NCI-H2227 (cell line): ENCODE measurements at regions not wholly inside any gene's neighbourhood (a gene's known extent, or its start where the extent isn't known, plus 50 kb on each side); places are given as distances from the start of the nearest gene placed in this dataset.
"Not testable (repeated sequence)": the region's sequence is repeated elsewhere in the genome, so short reads cannot be mapped to it uniquely, and the experiment has no call there.

ENCODE experiments used
- DNase-seq: peaks from one replicate; lab custom pipeline; 2025; ENCODE audit not compliant: unreplicated experiment; lab: John Stamatoyannopoulos, UW

DNA sequence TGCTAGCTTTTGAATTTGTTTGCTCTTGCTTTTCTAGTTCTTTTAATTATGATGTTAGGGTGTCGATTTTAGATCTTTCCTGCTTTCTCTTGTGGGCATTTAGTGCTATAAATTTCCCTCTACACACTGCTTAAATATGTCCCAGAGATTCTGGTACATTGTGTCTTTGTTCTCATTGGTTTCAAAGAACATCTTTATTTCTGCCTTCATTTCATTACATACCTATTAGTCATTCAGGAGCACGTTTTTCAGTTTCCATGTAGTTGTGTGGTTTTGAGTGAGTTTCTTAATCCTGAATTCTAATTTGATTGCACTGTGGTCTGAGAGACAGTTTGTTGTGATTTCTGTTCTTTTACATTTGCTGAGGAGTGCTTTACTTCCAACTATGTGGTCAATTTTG, 51.2 kb upstream of the MB21D2 start:
- not testable (repeated sequence) for DNase-seq

DNA sequence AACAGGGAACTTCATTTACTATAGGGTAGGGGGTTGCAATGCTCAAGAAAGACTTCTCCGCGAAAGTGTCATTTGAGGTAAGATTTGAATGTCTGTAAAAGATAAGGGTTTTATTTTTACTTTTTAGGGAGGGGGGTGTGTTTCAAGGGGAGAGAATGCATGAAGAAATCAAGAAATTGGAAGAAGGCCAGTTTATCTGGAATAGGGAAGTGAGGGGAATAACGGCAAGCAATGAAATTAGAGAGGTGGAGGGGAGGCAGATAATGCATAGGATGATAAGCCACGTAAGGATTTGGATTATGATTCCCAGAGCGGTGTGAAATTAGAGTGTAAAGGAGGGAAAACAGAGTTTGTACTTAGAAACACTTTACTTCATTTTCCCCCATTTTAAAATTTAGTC, 63.0 kb upstream of the MB21D2 start:
- DNase-seq, result no peak

DNA sequence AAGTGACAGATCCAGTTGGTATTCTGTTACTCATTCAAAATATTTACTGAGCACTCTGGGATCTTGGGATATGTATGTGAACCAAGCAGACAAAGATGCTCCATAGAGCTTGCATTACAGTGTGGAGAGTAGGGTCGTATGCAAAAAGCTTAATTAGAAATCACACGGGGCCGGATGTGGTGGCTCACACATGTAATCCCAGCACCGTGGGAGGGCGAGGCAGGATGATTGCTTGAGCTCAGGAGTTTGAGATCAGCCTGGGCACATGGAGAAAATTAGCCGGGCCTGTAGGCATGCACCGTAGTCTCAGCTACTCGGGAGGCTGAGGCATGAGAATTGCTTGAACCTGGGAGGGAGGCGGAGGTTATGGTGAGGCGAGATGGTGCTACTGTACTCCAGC, 68.7 kb upstream of the MB21D2 start:
- DNase-seq, result no peak

DNA sequence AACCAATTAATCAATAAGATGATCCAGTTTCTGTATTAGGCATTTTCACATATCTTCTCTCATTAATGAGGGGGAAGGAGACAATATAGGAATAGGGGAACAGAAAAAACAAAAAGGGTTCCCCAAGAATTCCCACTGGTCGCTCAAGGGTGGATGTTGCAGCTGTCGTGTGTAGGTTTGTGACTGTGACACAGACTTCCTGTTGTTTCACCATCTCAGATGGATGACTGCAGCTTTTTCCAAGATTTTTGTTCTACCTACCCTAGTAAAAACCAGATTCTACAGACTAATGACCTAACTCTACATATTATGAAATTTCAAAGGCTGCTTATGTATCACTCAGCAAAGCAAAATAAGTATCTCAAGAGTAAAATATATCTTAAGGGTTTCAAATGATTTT, 73.7 kb upstream of the MB21D2 start:
- no peak for DNase-seq

DNA sequence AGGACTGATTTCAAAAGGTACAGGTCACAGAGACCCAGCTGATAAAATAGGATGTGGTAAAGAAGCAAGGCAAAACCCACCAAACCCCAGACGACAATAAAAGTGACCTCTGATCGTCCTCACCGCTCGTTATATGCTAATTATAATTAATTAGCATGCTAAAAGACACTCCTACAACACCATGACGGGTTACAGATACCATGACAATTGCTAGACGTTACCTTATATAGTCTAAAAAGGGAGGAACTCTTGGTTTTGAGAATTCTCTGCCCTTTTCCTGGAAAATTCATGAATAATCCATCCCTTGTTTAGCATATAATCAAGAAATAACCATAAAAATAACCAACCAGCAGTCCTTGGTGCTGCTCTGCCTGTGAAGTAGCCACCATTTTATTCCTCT, 74.7 kb upstream of the MB21D2 start:
- DNase-seq, result no peak

DNA sequence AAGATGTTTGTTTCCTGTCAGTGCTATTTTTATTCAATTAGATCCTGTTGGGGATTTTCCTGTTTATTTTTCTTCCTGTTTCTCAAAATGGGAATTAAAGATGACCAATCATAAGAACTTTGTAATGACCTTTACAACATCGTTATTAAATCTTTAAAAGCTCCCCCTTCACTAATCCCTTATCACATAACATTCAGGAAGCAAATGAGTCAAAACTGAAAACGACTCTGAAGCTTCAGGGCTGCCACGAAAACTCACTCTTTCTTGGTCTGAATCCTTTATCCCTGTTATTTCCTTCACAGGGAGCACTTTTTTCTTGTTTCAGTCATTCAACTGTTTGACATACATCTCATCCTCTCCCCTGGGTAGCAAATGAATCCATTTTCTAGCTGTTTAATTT, 75.8 kb upstream of the MB21D2 start:
- no peak for DNase-seq

DNA sequence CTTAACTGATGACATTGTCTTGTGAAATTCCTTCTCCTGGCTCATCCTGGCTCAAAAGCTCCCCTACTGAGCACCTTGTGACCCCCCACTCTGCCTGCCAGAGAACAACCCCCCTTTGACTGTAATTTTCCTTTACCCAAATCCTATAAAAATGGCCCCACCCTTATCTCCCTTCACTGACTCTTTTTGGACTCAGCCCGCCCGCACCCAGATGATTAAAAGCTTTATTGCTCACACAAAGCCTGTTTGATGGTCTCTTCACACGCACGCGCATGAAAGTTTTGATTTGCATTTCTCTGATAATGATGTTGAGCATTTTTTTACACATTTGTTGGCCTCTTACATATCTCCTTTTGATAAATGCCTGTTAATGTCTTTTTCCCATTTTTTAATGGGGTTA, 83.5 kb upstream of the MB21D2 start:
- not testable (repeated sequence) for DNase-seq

DNA sequence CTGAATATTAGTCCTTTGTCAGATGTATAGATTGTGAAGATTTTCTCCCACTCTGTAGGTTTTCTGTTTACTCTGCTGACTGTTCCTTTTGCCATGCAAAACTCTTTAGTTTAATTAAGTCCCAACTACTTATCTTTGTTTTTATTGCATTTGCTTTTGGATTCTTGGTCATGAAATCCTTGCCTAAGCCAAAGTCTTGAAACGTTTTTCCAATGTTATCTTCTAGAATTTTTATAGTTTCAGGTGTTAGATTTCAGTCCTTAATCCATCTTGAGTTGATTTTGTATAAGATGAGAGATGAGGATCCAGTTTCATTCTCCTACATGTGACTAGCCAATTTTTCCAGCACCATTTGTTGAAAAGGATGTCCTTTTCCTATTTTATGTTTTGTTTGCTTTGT, 86.0 kb upstream of the MB21D2 start:
- DNase-seq, result not testable (repeated sequence)

DNA sequence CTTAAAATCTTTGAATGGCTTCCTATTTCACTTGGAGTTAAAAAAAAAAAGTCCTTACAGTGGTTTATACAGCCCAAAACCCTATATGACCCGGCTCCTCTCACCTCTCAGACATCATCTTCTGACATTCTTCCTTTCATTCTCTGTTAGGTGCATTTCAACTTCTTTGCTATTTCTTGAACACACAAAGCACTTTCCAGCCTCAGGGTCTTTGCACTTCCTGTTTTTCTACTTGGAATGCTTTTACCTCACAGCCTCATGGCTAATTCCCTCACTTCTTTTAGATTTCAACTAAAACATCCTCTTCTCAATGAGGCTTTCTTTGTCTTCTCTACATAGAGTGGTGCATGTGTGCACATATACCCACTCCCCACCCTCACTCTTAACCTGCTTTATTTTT, 91.0 kb upstream of the MB21D2 start:
- no peak for DNase-seq

DNA sequence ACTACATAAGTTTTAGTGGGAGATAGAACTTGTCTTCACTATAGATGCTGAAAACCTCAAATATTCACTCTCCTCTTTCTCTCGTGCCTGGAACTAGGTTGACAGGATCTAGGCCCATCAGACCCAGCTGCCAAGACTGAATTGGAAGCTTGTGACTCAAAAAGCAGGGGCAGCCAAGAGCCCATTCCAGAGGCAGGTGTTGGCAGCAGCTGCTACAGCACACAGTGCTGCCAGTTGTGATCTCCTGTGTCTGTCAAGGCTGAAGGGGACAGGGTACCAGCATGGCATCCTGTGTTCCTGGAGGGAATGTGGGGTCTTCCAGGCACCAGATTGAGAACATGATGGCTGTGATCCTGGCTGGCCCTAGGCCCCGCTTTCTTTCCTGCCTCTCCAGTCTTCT, 92.5 kb upstream of the MB21D2 start:
- no peak for DNase-seq

DNA sequence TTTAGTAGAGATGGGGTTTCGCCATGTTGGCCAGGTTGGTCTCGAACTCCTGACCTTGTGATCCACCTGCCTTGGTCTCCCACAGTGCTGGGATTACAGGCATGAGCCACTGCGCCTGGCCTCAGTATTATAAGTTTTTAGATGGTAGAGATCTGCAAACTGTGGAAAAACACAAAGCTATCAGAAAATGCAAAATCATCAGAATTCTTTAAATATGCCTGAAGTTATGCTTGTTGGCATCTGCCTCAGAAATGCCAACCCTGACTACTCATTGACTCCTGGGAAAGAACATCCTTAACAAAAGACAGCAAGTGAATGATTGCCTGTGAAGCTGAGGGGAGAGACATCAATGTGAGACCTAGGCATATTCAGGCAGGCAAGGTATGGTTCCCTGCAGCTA, 94.3 kb upstream of the MB21D2 start:
- no peak for DNase-seq

DNA sequence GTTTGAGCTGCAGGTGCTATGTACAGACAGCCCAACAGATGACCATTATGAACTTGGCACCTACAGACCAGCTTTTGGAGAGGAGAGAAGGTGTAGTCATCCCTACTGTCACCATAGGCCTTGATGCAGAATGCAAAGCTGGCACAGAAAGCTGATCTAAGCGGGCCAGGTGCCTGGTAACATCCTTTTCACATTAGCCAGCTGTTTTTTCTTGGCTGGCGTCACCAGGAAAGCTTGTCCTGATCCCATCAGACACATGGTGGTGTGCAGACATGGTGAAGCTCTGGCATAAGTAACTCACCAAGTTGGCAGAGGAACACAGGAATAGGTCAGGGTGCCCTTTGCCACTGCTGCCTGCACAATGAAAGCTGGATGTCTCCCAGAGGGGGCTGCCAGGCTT, 97.2 kb upstream of the MB21D2 start:
- DNase-seq, result no peak

DNA sequence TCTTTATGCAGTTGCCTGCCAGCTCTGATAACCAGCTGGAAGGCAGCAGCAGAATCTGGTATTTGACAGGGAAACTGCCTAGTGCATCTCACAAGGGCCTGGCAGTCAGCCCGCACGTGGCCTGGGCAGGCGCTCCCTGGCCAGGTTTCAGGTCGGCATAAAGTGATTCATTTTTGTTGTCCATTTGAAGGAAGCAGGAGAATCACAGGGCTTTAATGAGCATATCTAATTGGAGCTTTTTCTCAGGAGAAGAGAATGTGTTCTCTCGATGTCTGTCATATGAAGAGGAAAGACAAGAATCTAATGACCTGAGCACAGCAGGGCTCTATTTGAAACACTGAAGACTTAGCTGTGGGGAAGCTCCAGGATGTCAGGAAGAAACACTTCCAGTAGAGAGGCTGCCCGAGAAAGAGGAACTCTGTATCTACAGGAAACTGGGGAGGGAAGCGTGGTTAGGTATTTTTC, 98.8 kb upstream of the MB21D2 start:
- peak; percentile 22 for DNase-seq

DNA sequence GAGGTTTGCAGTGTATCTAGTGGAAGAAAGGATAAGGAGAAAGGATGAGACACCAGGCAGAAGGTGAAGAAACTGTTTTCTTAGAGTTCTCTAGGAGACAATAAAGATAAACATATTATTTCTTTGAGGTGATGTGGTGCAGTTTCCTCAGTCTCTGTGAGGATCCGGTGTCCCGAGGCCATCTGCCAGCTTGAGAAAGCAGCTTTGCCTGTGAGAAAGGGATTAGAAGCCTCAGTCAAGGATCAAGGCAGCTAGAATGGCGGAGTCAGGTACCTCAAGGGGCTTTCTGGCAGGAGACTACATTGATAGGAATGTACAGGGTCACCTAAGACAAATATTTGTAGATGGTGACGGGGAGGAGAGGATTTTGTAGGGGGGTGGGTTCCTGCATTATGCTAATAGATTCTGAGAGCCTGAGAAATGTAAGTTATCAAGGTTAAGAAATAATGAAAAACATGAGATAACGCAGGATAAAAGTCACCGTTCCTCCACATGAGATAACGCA, 103.9 kb upstream of the MB21D2 start:
- DNase-seq, result no peak

DNA sequence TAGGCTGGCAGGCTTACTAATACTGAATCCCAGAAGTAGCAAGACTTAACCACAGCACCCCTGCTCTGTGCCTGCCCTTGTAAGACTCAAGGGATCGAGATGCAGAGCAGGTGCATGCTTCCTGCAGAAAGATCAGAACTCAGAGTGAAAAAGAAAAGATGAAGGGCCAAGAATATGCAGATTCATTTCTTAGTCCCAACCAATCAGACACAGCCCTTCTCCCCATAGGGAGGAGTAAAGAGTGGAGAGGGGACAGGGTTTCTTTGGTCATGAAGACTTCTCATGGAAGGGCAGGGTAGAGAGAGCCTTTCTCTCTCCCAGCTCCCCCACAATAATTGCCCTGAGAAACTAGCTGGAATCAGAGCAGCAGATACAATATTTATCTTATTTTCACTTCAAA, 105.6 kb upstream of the MB21D2 start:
- DNase-seq, result no peak

DNA sequence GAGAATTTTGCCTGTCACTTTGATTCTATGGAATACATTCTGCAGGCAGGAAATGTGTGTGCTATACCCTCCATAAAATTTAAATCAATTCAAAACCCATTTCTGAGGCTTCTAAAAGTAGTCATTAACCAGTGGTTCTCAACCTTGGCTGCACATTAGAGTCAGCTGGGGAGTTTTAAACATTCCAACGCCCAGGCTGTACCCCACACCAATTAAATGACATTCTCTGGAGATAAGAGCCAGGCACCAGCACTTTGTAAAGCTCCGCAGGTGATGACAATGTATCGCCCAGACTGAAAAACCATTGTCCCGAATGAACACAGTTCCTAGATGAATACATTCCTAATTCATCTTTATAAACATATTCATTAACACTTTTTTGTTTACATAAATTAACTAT, 110.6 kb upstream of the MB21D2 start:
- DNase-seq, result no peak

DNA sequence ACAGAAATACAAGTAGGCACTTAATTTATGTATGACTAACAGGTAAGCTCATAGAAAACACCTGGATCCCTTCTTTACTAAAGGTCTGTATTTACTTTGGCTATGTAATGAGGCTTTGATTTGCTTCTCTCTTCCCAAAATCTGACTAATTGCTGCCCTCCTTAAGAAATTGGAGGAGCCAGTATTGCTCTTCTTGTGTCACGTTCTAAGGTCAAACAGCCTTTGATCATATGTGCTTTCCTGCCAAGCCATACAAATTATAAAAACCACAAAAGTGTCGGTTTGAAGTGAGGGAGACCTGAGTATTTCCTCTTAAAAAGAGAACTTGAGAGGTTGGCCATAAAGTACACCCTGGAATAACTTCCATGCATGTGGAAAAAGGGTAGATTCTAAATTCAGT, 112.1 kb upstream of the MB21D2 start:
- no peak for DNase-seq

DNA sequence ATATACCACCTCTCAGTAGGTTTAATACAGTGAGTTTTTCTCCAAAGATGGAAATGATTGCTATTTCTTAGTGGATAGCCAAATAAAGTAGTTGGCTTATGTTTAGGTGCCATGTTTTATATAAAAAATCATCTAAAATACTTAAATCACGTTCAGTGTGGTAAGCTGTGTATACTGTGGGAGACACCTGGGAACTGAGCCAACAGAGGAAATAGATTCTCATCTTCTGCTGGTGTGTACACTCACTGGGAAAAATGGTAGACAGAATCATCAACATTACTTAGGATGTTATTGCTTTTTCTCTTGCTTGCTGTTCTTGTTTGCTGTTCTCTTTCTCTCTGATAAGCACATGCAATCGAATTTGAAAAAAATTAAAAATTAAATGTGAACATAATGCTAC, 112.6 kb upstream of the MB21D2 start:
- no peak for DNase-seq

DNA sequence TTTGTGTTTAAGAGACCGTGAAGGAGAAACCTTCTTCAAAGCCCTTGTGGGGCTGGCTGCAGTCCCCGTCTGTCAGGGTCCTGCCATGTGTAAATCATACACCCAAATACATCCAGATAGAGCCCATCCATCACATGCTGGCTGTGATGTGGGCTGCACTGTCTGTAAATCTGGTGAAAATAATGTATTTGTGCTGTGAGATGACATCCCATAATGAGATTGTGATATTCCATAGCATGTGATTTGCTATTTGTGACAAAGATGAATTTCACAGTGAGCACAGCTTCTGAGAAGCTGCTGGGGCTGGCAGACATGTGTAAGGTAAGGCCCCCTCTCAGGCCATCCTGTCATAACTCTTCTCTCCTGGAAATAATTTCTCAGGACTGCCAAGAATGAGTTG, 114.3 kb upstream of the MB21D2 start:
- no peak for DNase-seq

DNA sequence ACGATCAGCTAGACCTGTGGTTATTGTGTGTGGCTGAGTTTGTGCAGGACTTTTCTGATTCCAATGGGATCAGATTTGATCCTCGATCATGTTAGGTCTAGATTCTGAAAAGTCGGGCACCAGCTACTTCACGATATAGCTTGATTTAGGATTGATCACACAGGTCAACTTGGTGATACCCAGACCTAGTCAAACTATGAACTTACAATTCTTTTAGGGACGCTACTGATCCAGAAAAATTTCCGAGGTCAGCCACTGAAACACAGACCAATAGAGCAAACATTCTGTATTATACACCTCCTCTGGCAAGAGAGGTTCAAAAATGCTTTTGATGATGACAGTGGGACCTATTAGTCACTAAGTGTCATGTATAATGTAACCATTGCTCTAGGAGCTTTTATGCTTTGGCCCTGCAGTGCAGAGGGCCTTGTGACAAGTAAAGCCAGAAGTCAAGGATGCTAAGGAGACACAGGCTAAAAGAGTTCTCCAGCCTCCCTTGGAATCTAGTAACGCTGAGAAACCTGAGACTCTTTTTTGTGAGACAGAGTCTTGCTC, 115.6 kb upstream of the MB21D2 start:
- DNase-seq, result no peak

DNA sequence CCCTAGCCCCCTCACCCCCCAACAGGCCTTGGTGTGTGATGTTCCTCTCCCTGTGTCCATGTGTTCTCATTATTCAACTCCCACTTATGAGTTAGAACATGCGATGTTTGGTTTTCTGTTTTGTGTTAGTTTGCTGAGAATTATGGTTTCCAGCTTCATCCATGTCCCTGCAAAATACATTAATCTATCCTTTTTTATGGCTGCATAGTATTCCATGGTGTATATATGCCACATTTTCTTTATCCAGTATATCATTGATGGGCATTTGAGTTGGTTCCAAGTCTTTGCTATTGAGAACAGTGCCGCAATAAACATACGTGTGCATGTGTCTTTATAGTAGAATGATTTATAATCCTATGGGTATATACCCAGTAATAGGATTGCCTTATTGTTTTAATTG, 120.2 kb upstream of the MB21D2 start:
- not testable (repeated sequence) for DNase-seq

DNA sequence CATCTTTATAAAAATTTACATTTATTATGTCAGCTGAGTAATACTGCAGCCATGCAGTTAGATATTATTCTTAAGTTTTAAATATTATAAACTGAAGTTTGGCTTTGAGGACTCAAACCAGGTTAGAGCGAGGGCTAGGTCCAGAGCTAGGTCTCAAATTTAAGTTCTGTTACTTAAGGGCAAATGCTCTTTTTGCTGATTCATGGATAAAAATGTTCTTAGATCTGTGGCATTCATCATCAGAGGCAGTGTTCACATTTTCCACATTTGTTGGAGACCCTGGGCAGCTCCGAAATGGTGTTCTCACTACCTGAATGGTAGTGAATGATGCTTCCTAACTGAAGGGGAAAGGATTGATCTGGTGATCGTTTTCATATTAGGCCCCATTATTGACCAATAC, 121.4 kb upstream of the MB21D2 start:
- no peak for DNase-seq

DNA sequence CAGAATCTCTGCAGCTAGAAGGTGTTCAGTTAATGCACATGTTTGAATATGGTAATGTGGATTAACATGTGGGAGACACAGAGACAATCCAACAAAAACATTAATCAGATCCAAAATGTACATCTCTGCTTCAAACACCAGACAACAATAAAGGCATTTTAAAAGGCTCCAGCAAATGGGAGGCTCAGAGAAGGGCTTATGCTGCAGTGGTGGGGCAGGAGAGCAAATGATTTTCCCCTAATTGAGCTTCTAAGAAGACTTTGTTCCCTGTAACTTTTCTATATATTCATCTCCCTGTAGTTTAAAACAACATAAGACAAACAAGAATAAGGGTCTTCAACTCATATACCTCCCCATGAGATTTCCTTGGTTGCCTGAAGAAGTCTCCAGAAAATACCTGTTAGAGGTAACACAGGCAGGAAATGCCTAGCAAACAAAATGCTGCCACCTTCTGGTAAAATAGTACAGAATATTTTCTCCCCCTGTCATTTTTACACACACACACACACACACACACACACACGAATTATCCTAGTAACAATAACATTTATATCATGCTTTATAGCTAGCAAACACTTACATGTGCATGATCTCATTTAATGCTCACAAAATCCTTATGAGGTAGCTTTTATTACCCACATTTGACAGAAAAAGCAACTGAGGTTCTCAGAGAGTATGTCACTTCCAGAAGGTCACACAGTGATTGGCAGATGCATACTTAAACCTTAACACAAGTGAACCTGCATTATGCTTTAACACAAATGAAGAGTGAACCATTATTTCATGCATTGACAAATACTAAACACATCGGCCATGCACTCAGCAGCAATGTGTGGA, 123.4 kb upstream of the MB21D2 start:
- DNase-seq, result peak; percentile 58
